Upper lobe of right lung (tissue), 1 donor: ENCODE measurements at regions not wholly inside any gene's neighbourhood (a gene's known extent, or its start where the extent isn't known, plus 50 kb on each side); places are given as distances from the start of the nearest gene placed in this dataset.

Source experiments
- ATAC-seq: fragments of 200-7000 bp; cut with Tn5 transposase; one replicate; pipeline ENCODE4 v1.9.1; 2020; ENCODE audit warnings: mild to moderate bottlenecking, moderate library complexity
- DNase-seq: peaks from one replicate; pipeline ENCODE4 v3.0.0-alpha.2; 2020
- H3K27ac ChIP-seq: fragments of 200-600 bp; one replicate; pipeline ENCODE4 v1.8.0; 2022
- H3K27me3 ChIP-seq: fragments of 200-600 bp; one replicate; pipeline ENCODE4 v1.8.0; 2022; ENCODE audit warnings: mild to moderate bottlenecking
- H3K36me3 ChIP-seq: fragments of 200-600 bp; one replicate; pipeline ENCODE4 v1.8.0; 2022
- H3K4me1 ChIP-seq: fragments of 200-600 bp; one replicate; pipeline ENCODE4 v1.8.0; 2022
- H3K4me3 ChIP-seq: fragments of 200-600 bp; one replicate; pipeline ENCODE4 v1.8.0; 2022; ENCODE audit warnings: mild to moderate bottlenecking
- H3K9me3 ChIP-seq: fragments of 200-600 bp; one replicate; pipeline ENCODE4 v1.8.0; 2022
- CTCF ChIP-seq: fragments of 200-600 bp; IDR thresholded peaks from one replicate; pipeline ENCODE4 v1.8.0; 2022; ENCODE audit warnings: antibody characterized with exemption
- intact Hi-C: fragments of 100-400 bp; cut with DNase I; formaldehyde crosslinking; loops from one replicate; pipeline ENCODE4 v1.11.0; 2022
- donor health status: DM: no; HTN: yes; CAD: no; lungs with severe emphysema.

- no peak overlapping the region for H3K27ac ChIP-seq
- no peak for TF ChIP-seq CTCF
- H3K9me3 ChIP-seq = no peaks in the 10 kb centered on the region
- H3K4me3 ChIP-seq = no peak overlapping the region
- intact Hi-C loops = no loop called here
- H3K4me1 ChIP-seq = no peaks in the 10 kb centered on the region
- H3K27me3 ChIP-seq = no peaks in the 10 kb centered on the region
- H3K36me3 ChIP-seq = no peaks in the 10 kb centered on the region
- DNase-seq (no peak), ATAC-seq (no peak)
Observed at GRCh38 chrX:74090049-74090448, 213.9 kb upstream of the ZCCHC13 start.

DNA sequence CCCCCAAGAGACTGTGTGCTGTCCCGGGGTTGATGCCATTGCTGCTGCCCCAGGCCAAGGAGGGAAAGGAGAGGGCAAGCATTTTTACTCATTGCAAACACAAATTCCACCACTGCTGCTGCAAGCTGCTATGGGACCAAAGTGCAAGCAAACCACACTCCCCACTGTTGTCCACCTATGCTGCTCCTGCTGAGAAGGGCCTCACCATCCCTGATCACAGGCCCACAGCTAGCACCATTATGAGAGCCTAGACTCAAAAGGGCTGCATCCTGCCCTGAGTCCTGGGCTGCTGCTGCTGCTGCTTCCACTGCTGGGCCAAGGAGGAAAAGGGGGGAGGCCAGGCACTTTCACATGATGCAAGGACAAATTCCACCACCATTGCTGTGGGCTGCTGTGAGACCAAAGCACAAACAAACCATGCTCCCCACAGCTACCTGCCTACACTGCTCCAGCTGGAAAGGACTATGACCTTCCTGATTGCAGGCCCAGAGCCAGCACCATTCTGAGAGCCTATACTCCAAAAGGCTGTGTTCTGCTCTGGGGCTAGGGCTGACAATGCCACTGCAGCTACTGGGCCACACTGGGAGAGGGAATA lies 218.2 kb upstream of the ZCCHC13 start:
- DNase-seq (no peak), ATAC-seq (no peak)
- Histone ChIP-seq H3K36me3 (no peaks in the 10 kb centered on the region), H3K4me3 (no peak overlapping the region), H3K27ac (no peak overlapping the region), H3K9me3 (no peaks in the 10 kb centered on the region), H3K27me3 (no peaks in the 10 kb centered on the region), H3K4me1 (no peaks in the 10 kb centered on the region)
- intact Hi-C loops = no loop called here
- no peak for TF ChIP-seq CTCF

DNA sequence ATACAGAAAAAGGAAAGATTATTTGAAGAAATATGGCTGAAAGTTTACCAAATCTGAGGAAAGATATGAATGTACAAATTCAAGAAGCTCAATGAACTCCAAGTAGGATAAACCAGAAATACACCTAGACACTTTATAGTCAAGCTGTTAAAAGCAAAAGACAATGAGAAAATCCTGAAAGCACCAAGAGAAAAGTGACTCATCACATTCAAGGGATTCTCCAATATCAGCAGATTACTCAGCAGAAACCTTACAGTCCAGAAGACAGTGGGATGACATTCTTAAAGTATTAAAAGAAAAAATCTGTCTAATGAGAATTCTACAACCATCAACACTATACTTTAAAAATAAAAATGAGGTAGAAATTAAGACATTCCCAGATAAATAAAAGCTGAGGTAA lies 223.8 kb upstream of the ZCCHC13 start:
- intact Hi-C loops = no loop called here
- ATAC-seq (no peak), DNase-seq (no peak)
- no peaks in the 10 kb centered on the region for H3K4me1 ChIP-seq
- H3K9me3 ChIP-seq = no peaks in the 10 kb centered on the region
- H3K36me3 ChIP-seq = no peaks in the 10 kb centered on the region
- H3K27ac ChIP-seq = no peak overlapping the region
- no peak overlapping the region for H3K4me3 ChIP-seq
- TF ChIP-seq CTCF = no peak
- no peaks in the 10 kb centered on the region for H3K27me3 ChIP-seq

DNA sequence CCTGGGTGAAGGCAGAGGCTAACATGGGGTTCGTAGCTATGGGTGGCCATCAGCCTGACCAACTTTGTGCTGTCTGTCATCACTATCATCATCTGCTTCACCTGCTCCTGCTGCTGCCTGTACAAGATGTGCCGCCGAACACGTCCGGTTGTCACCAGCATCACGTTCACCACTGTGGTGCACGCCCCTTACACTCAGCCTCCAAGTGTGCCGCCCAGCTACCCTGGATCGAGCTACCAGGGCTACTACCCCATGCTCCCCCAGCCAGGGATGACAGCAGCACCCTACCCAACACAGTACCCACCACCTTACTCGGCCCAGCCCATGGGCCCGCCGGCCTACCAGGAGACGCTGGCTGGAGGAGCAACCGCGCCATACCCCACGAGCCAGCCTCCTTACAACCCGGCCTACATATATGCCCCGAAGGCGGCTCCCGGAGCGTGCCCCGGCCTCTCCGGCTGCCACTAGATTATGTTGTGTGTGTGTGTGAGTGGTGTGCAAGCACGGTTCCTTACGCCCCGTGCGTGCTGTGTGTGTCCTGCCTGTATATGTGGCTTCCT lies 213.4 kb upstream of the XIST start:
- Histone ChIP-seq H3K9me3 (no peaks in the 10 kb centered on the region), H3K4me3 (no peak overlapping the region), H3K36me3 (no peaks in the 10 kb centered on the region), H3K27ac (no peak overlapping the region), H3K4me1 (no peaks in the 10 kb centered on the region), H3K27me3 (no peaks in the 10 kb centered on the region)
- DNase-seq (no peak), ATAC-seq (no peak)
- intact Hi-C loops = no loop called here
- TF ChIP-seq CTCF = no peak

- intact Hi-C loops = no loop called here
- no peak for DNase-seq
- no peaks in the 10 kb centered on the region for H3K27me3 ChIP-seq
- H3K36me3 ChIP-seq = no peaks in the 10 kb centered on the region
- no peaks in the 10 kb centered on the region for H3K9me3 ChIP-seq
- no peak overlapping the region for H3K4me3 ChIP-seq
- H3K4me1 ChIP-seq = no peaks in the 10 kb centered on the region
- no peak for ATAC-seq
- TF ChIP-seq CTCF = no peak
- no peak overlapping the region for H3K27ac ChIP-seq
Observed at GRCh38 chrX:74063426-74064155, 211.1 kb upstream of the XIST start.
